GM21526 (cell line): ENCODE measurements at regions not wholly inside any gene's neighbourhood (a gene's known extent, or its start where the extent isn't known, plus 50 kb on each side); places are given as distances from the start of the nearest gene placed in this dataset.

Source experiments
- ATAC-seq: cut with Tn5 transposase; IDR thresholded peaks from one replicate; pipeline ENCODE4 v1.9.1; 2021; ENCODE audit warnings: moderate library complexity; ENCODE audit not compliant: unreplicated experiment, low FRiP score

GRCh38 chr2:6493266-6493665, 372.4 kb downstream of the CMPK2 start:
- no peak for ATAC-seq

- ATAC-seq = no peak
These were observed 372.0 kb downstream of the CMPK2 start for GRCh38 chr2:6493669-6494068.

GRCh38 chr2:6495466-6495865, 370.2 kb downstream of the CMPK2 start:
- ATAC-seq = no peak

- no peak for ATAC-seq
These were observed 369.3 kb downstream of the CMPK2 start for GRCh38 chr2:6496376-6496775.

- no peak for ATAC-seq
These were observed 368.7 kb downstream of the CMPK2 start for GRCh38 chr2:6497048-6497447.

GRCh38 chr2:6498841-6499240, 366.9 kb downstream of the CMPK2 start:
- no peak for ATAC-seq

GRCh38 chr2:6499691-6500090, 366.0 kb downstream of the CMPK2 start:
- no peak for ATAC-seq

- no peak for ATAC-seq
These were observed 359.3 kb downstream of the CMPK2 start for GRCh38 chr2:6506361-6506794.

GRCh38 chr2:6506859-6507258, 358.8 kb downstream of the CMPK2 start:
- ATAC-seq = no peak

GRCh38 chr2:6510532-6510931, 355.2 kb downstream of the CMPK2 start:
- no peak for ATAC-seq

GRCh38 chr2:6512589-6512988, 353.1 kb downstream of the CMPK2 start:
- no peak for ATAC-seq

- ATAC-seq = no peak
These were observed 349.0 kb downstream of the CMPK2 start for GRCh38 chr2:6516674-6517073.

- ATAC-seq = no peak
These were observed 347.3 kb downstream of the CMPK2 start for GRCh38 chr2:6518361-6518760.

GRCh38 chr2:6523476-6523875, 342.2 kb downstream of the CMPK2 start:
- ATAC-seq = no peak

GRCh38 chr2:6524691-6525474, 340.8 kb downstream of the CMPK2 start:
- no peak for ATAC-seq

GRCh38 chr2:6525475-6525964, 340.2 kb downstream of the CMPK2 start:
- no peak for ATAC-seq

GRCh38 chr2:6526093-6526824, 339.4 kb downstream of the CMPK2 start:
- ATAC-seq = no peak

- no peak for ATAC-seq
These were observed 334.4 kb downstream of the CMPK2 start for GRCh38 chr2:6531304-6531703.

GRCh38 chr2:6535572-6535971, 330.1 kb downstream of the CMPK2 start:
- no peak for ATAC-seq

- no peak for ATAC-seq
These were observed 327.1 kb downstream of the CMPK2 start for GRCh38 chr2:6538607-6539006.

GRCh38 chr2:6545336-6545735, 320.4 kb downstream of the CMPK2 start:
- ATAC-seq = no peak

GRCh38 chr2:6545795-6546194, 319.9 kb downstream of the CMPK2 start:
- ATAC-seq = no peak
